ENCODE measurements at regions not wholly inside any gene's neighbourhood (a gene's known extent, or its start where the extent isn't known, plus 50 kb on each side); places are given as distances from the start of the nearest gene placed in this dataset.

GRCh38 chr4:123338715-123339114, 57.9 kb upstream of the SPRY1 start:
- Histone ChIP-seq H3K79me2 (ENCODE audit: insufficient read depth) (no peaks in the 10 kb centered on the region), H3K36me3 (replicated peaks in 1 of 2; ENCODE audit: control insufficient read depth in 1 of 2, insufficient read depth in 2 of 2, low read length in 1 of 2) (no peaks in the 10 kb centered on the region), H3K9me2 (no peaks in the 10 kb centered on the region), H4K20me1 (ENCODE audit: insufficient read depth) (no peaks in the 10 kb centered on the region), H3K4me1 (ENCODE audit: control insufficient read depth in 1 of 2, insufficient read depth in 2 of 2, low read depth in 1 of 2, low read length in 1 of 2) (no peaks in the 10 kb centered on the region), H3K9ac (no peak overlapping the region), H3F3A (replicated peaks; ENCODE audit: insufficient read depth) (no peaks in the 10 kb centered on the region), H3K4me3 (ENCODE audit: low read depth in 2 of 2, low read length in 1 of 2) (no peak overlapping the region), H2AFZ (ENCODE audit: low read depth) (no peak overlapping the region), H3K27ac (ENCODE audit: low read depth in 2 of 2, low read length in 1 of 2) (no peak overlapping the region), H3K27me3 (ENCODE audit: insufficient read depth) (no peaks in the 10 kb centered on the region), H3K9me3 (no peaks in the 10 kb centered on the region), H3K4me2 (no peak overlapping the region)
- WGBS (ENCODE audit: low lambda C conversion rate): 97% methylated on average over 7 of the region's 7 CpGs
- DNase-seq: no peak
- POLR2A ChIA-PET: no interaction called here
- TF ChIP-seq EZH2phosphoT487 (IDR thresholded peaks at IDR 0.05; ENCODE audit: borderline replicate concordance, low read depth) (no peak), USF2 (IDR thresholded peaks at IDR 0.05; ENCODE audit: borderline replicate concordance, low read depth, low read length) (no peak), POLR2AphosphoS5 (IDR thresholded peaks at IDR 0.05; ENCODE audit: low read depth, low read length) (no peak), SIN3A (IDR thresholded peaks at IDR 0.05; ENCODE audit: borderline replicate concordance, low read depth, low read length) (no peak), NRF1 (IDR thresholded peaks at IDR 0.05; ENCODE audit: low read depth, low read length) (no peak), FOSL2 (IDR thresholded peaks at IDR 0.05; ENCODE audit: borderline replicate concordance, low read depth) (no peak), RXRA (IDR thresholded peaks at IDR 0.05; ENCODE audit: borderline replicate concordance, low read depth) (no peak), CTCF (IDR thresholded peaks at IDR 0.05) (no peak), JUND (IDR thresholded peaks at IDR 0.05) (no peak), YY1 (IDR thresholded peaks at IDR 0.05; ENCODE audit: low read depth) (no peak), CHD2 (IDR thresholded peaks at IDR 0.05; ENCODE audit: low read length, partially characterized antibody) (no peak), EP300 (IDR thresholded peaks at IDR 0.05; ENCODE audit: borderline replicate concordance in 1 of 2, low read depth in 1 of 2, low read length in 1 of 2) (no peak), RFX5 (IDR thresholded peaks at IDR 0.05; ENCODE audit: low read length) (no peak), ELF1 (IDR thresholded peaks at IDR 0.05) (no peak)
- TF ChIP-seq, protein P1, sequence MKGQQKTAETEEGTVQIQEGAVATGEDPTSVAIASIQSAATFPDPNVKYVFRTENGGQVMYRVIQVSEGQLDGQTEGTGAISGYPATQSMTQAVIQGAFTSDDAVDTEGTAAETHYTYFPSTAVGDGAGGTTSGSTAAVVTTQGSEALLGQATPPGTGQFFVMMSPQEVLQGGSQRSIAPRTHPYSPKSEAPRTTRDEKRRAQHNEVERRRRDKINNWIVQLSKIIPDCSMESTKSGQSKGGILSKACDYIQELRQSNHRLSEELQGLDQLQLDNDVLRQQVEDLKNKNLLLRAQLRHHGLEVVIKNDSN (IDR thresholded peaks at IDR 0.05; ENCODE audit: borderline replicate concordance, low read depth): no peak
- TF ChIP-seq, protein P2, sequence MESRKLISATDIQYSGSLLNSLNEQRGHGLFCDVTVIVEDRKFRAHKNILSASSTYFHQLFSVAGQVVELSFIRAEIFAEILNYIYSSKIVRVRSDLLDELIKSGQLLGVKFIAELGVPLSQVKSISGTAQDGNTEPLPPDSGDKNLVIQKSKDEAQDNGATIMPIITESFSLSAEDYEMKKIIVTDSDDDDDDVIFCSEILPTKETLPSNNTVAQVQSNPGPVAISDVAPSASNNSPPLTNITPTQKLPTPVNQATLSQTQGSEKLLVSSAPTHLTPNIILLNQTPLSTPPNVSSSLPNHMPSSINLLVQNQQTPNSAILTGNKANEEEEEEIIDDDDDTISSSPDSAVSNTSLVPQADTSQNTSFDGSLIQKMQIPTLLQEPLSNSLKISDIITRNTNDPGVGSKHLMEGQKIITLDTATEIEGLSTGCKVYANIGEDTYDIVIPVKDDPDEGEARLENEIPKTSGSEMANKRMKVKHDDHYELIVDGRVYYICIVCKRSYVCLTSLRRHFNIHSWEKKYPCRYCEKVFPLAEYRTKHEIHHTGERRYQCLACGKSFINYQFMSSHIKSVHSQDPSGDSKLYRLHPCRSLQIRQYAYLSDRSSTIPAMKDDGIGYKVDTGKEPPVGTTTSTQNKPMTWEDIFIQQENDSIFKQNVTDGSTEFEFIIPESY (IDR thresholded peaks at IDR 0.05; ENCODE audit: borderline replicate concordance, low read depth): no peak
- TF ChIP-seq, protein P3, sequence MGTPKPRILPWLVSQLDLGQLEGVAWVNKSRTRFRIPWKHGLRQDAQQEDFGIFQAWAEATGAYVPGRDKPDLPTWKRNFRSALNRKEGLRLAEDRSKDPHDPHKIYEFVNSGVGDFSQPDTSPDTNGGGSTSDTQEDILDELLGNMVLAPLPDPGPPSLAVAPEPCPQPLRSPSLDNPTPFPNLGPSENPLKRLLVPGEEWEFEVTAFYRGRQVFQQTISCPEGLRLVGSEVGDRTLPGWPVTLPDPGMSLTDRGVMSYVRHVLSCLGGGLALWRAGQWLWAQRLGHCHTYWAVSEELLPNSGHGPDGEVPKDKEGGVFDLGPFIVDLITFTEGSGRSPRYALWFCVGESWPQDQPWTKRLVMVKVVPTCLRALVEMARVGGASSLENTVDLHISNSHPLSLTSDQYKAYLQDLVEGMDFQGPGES (IDR thresholded peaks at IDR 0.05; ENCODE audit: low read depth, low read length): no peak
- CTCF ChIA-PET: no interaction called here

Data from SK-N-SH (cell line).